ENCODE measurements at regions not wholly inside any gene's neighbourhood (a gene's known extent, or its start where the extent isn't known, plus 50 kb on each side); places are given as distances from the start of the nearest gene placed in this dataset.

GRCh38 chr4:10960389-10960788 is 275.8 kb upstream of the CLNK start:
- Histone ChIP-seq H3K27me3 (replicated peaks; ENCODE audit: insufficient read depth, low read depth, low read length, poor library complexity) (no peaks in the 10 kb centered on the region), H3K4me1 (ENCODE audit: insufficient read depth, low read length, poor library complexity, severe bottlenecking) (no peaks in the 10 kb centered on the region), H3K36me3 (ENCODE audit: insufficient read depth, low read length, poor library complexity, severe bottlenecking) (no peaks in the 10 kb centered on the region), H3K4me3 (ENCODE audit: low read depth, low read length, poor library complexity, severe bottlenecking) (no peak overlapping the region), H3K9me3 (ENCODE audit: low read depth, low read length, poor library complexity, severe bottlenecking) (peaks cover 37% of the 10 kb centered on the region), H3K27ac (ENCODE audit: low read depth, low read length, poor library complexity, severe bottlenecking) (no peak overlapping the region)
- no TSS peak for BruUV-seq (replicated peaks)
- no peak for TF ChIP-seq EZH2 (IDR thresholded peaks at IDR 0.05; ENCODE audit: borderline replicate concordance, low read depth, low read length, poor library complexity, severe bottlenecking)
- no peak for TF ChIP-seq CTCF (conservative IDR thresholded peaks at IDR 0.05; ENCODE audit: low read depth, low read length)
- intact Hi-C loops (cut with micrococcal nuclease; ENCODE audit: unreplicated experiment) = no loop called here
- ChIA-PET CTCF (no interaction called here), POLR2A (ENCODE audit: low non-redundant PET) (no interaction called here)
- DNase-seq (ENCODE audit: low spot score) = no peak

GRCh38 chr4:10959586-10959985 is 275.0 kb upstream of the CLNK start:
- no peak for TF ChIP-seq EZH2 (IDR thresholded peaks at IDR 0.05; ENCODE audit: borderline replicate concordance, low read depth, low read length, poor library complexity, severe bottlenecking)
- no peak for TF ChIP-seq CTCF (conservative IDR thresholded peaks at IDR 0.05; ENCODE audit: low read depth, low read length)
- no TSS peak for BruUV-seq (replicated peaks)
- CTCF ChIA-PET = no interaction called here

GRCh38 chr4:10958226-10958856 is 273.8 kb upstream of the CLNK start:
- ChIA-PET POLR2A (ENCODE audit: low non-redundant PET) (no interaction called here), CTCF (no interaction called here)
- no peak for DNase-seq (ENCODE audit: low spot score)
- Histone ChIP-seq H3K4me3 (ENCODE audit: low read depth, low read length, poor library complexity, severe bottlenecking) (no peak overlapping the region), H3K4me1 (ENCODE audit: insufficient read depth, low read length, poor library complexity, severe bottlenecking) (no peaks in the 10 kb centered on the region), H3K9me3 (ENCODE audit: low read depth, low read length, poor library complexity, severe bottlenecking) (peaks cover 26% of the 10 kb centered on the region), H3K27me3 (replicated peaks; ENCODE audit: insufficient read depth, low read depth, low read length, poor library complexity) (no peaks in the 10 kb centered on the region), H3K36me3 (ENCODE audit: insufficient read depth, low read length, poor library complexity, severe bottlenecking) (no peaks in the 10 kb centered on the region), H3K27ac (ENCODE audit: low read depth, low read length, poor library complexity, severe bottlenecking) (no peak overlapping the region)
- no TSS peak for BruUV-seq (replicated peaks)
- intact Hi-C loops (cut with micrococcal nuclease; ENCODE audit: unreplicated experiment) = no loop called here
- TF ChIP-seq CTCF (conservative IDR thresholded peaks at IDR 0.05; ENCODE audit: low read depth, low read length) (no peak), EZH2 (IDR thresholded peaks at IDR 0.05; ENCODE audit: borderline replicate concordance, low read depth, low read length, poor library complexity, severe bottlenecking) (no peak)

More at GRCh38 chr4:10959586-10959985, 275.0 kb upstream of the CLNK start:
- H3K27ac ChIP-seq (ENCODE audit: low read depth, low read length, poor library complexity, severe bottlenecking) = no peak overlapping the region
- no peak for DNase-seq (ENCODE audit: low spot score)
- POLR2A ChIA-PET (ENCODE audit: low non-redundant PET) = no interaction called here
- H3K27me3 ChIP-seq (replicated peaks; ENCODE audit: insufficient read depth, low read depth, low read length, poor library complexity) = no peaks in the 10 kb centered on the region
- intact Hi-C loops (cut with micrococcal nuclease; ENCODE audit: unreplicated experiment) = no loop called here
- peaks cover 32% of the 10 kb centered on the region for H3K9me3 ChIP-seq (ENCODE audit: low read depth, low read length, poor library complexity, severe bottlenecking)
- H3K4me1 ChIP-seq (ENCODE audit: insufficient read depth, low read length, poor library complexity, severe bottlenecking) = no peaks in the 10 kb centered on the region
- H3K4me3 ChIP-seq (ENCODE audit: low read depth, low read length, poor library complexity, severe bottlenecking) = no peak overlapping the region
- no peaks in the 10 kb centered on the region for H3K36me3 ChIP-seq (ENCODE audit: insufficient read depth, low read length, poor library complexity, severe bottlenecking)

Measured in A673 (cell line).